Prostate gland (tissue), 2 donors: ENCODE measurements at regions not wholly inside any gene's neighbourhood (a gene's known extent, or its start where the extent isn't known, plus 50 kb on each side); places are given as distances from the start of the nearest gene placed in this dataset.

Experiments
- CTCF ChIP-seq, 4 experiments: fragments of 200-600 bp in 2 of 4; fragments of 450-650 bp in 2 of 4; sonication (generic) in 2 of 4; IDR thresholded peaks; 1 replicate in 3 of 4; 2 replicates in 1 of 4; pipeline ENCODE4 v1.5.1; 2016 to 2019; ENCODE audit warnings: antibody characterized with exemption in 4 of 4, mild to moderate bottlenecking in 2 of 4, moderate library complexity in 2 of 4
- POLR2A ChIP-seq: fragments of 450-650 bp; IDR thresholded peaks from one replicate; pipeline ENCODE4 v1.6.1; 2016; ENCODE audit warnings: antibody characterized with exemption, mild to moderate bottlenecking
- POLR2AphosphoS5 ChIP-seq: sonication (generic); formaldehyde crosslinking; IDR thresholded peaks from one replicate; pipeline ENCODE4 v1.6.1; 2017; ENCODE audit warnings: antibody characterized with exemption

GRCh38 chr5:174338185-174339010 lies 292.9 kb downstream of the NSG2 start:
- TF ChIP-seq CTCF (IDR thresholded peaks at IDR 0.05) (no peak), POLR2A (no peak), POLR2AphosphoS5 (no peak)
